ENCODE measurements at regions not wholly inside any gene's neighbourhood (a gene's known extent, or its start where the extent isn't known, plus 50 kb on each side); places are given as distances from the start of the nearest gene placed in this dataset.

- DNase-seq: no peak
- TF ChIP-seq POLR2A (IDR thresholded peaks at IDR 0.05): no peak
- TF ChIP-seq CTCF (IDR thresholded peaks at IDR 0.05): no peak
- TF ChIP-seq EP300 (IDR thresholded peaks at IDR 0.05): no peak
Observed at GRCh38 chr6:94289131-94289530, 869.8 kb upstream of the EPHA7 start.

GRCh38 chr6:94278146-94278545 is 858.8 kb upstream of the EPHA7 start:
- DNase-seq: no peak
- TF ChIP-seq POLR2A (IDR thresholded peaks at IDR 0.05) (no peak), EP300 (IDR thresholded peaks at IDR 0.05) (no peak), CTCF (IDR thresholded peaks at IDR 0.05) (no peak)
- H3K4me1 ChIP-seq (ENCODE audit: insufficient read depth): no peaks in the 10 kb centered on the region
- H3K9me3 ChIP-seq: no peaks in the 10 kb centered on the region
- H3K36me3 ChIP-seq: no peaks in the 10 kb centered on the region
- H3K4me3 ChIP-seq: no peak overlapping the region
- 28 to 42% (median 33%) methylated on average over 5 of the region's 5 CpGs for WGBS, 3 donors
- H3K27ac ChIP-seq: no peak overlapping the region
- intact Hi-C loops (cut with DNase I): no loop called here
- H3K27me3 ChIP-seq: no peaks in the 10 kb centered on the region

More at GRCh38 chr6:94289131-94289530, 869.8 kb upstream of the EPHA7 start:
- Histone ChIP-seq H3K27ac (no peak overlapping the region), H3K4me1 (ENCODE audit: insufficient read depth) (no peaks in the 10 kb centered on the region), H3K9me3 (no peaks in the 10 kb centered on the region), H3K36me3 (no peaks in the 10 kb centered on the region), H3K27me3 (no peaks in the 10 kb centered on the region), H3K4me3 (no peak overlapping the region)
- WGBS, 3 donors: 88 to 92% (median 88%) methylated on average over 6 of the region's 6 CpGs
- intact Hi-C loops (cut with DNase I): no loop called here

GRCh38 chr6:94272327-94272726 is 853.0 kb upstream of the EPHA7 start:
- DNase-seq: no peak
- no peaks in the 10 kb centered on the region for H3K27me3 ChIP-seq
- H3K36me3 ChIP-seq: no peaks in the 10 kb centered on the region
- TF ChIP-seq EP300 (IDR thresholded peaks at IDR 0.05) (no peak), POLR2A (IDR thresholded peaks at IDR 0.05) (no peak), CTCF (IDR thresholded peaks at IDR 0.05) (no peak)
- no peaks in the 10 kb centered on the region for H3K9me3 ChIP-seq
- no peak overlapping the region for H3K4me3 ChIP-seq
- intact Hi-C loops (cut with DNase I): no loop called here
- no peak overlapping the region for H3K27ac ChIP-seq
- 74 to 88% (median 84%) methylated on average over 2 of the region's 2 CpGs for WGBS, 3 donors
- H3K4me1 ChIP-seq (ENCODE audit: insufficient read depth): no peaks in the 10 kb centered on the region

GRCh38 chr6:94270091-94270948 is 851.0 kb upstream of the EPHA7 start:
- no peaks in the 10 kb centered on the region for H3K9me3 ChIP-seq
- 47 to 52% (median 47%) methylated on average over 4 of the region's 4 CpGs for WGBS, 3 donors

More at GRCh38 chr6:94270091-94270948, 851.0 kb upstream of the EPHA7 start:
- Histone ChIP-seq H3K4me1 (ENCODE audit: insufficient read depth) (no peaks in the 10 kb centered on the region), H3K36me3 (no peaks in the 10 kb centered on the region), H3K27me3 (no peaks in the 10 kb centered on the region), H3K27ac (no peak overlapping the region), H3K4me3 (no peak overlapping the region)
- intact Hi-C loops (cut with DNase I): no loop called here
- DNase-seq: no peak
- TF ChIP-seq POLR2A (IDR thresholded peaks at IDR 0.05): no peak
- TF ChIP-seq EP300 (IDR thresholded peaks at IDR 0.05): no peak
- TF ChIP-seq CTCF (IDR thresholded peaks at IDR 0.05): no peak

Data from ovary (tissue), 7 donors.